Adrenal gland (tissue), 9 donors: ENCODE measurements at regions not wholly inside any gene's neighbourhood (a gene's known extent, or its start where the extent isn't known, plus 50 kb on each side); places are given as distances from the start of the nearest gene placed in this dataset.
"Not testable (repeated sequence)": the region's sequence is repeated elsewhere in the genome, so short reads cannot be mapped to it uniquely, and the experiment has no call there.

ENCODE experiments used
- DNase-seq, 7 donors: peaks; one replicate each; pipeline ENCODE4 v3.0.0-alpha.2; 2019 to 2020
- H3K27ac ChIP-seq, 5 donors: fragments of 200-600 bp; sonication (generic) in 4 of 5; 1 replicate in 3 of 5; 2 replicates in 2 of 5; pipeline versions ENCODE4 v1.5.1 to v1.8.0; 2016 to 2020; ENCODE audit warnings: mild to moderate bottlenecking in 1 of 5
- H3K27me3 ChIP-seq: fragments of 200-600 bp; 2 replicates; pipeline ENCODE4 v1.8.0; 2021
- H3K36me3 ChIP-seq, 2 donors: fragments of 200-600 bp; replicated peaks in 1 of 2; 1 replicate in 1 of 2; 2 replicates in 1 of 2; pipeline versions ENCODE4 v1.5.1 to v1.8.0; 2018 to 2022
- H3K4me1 ChIP-seq, 2 donors: fragments of 200-600 bp; replicated peaks in 1 of 2; 1 replicate in 1 of 2; 2 replicates in 1 of 2; pipeline versions ENCODE4 v1.5.1 to v1.8.0; 2018 to 2021
- H3K4me3 ChIP-seq, 4 donors: fragments of 200-600 bp; sonication (generic) in 3 of 4; one replicate each; pipeline ENCODE4 v1.5.1; 2016 to 2018
- H3K9me3 ChIP-seq, 3 donors: fragments of 200-600 bp; sonication (generic) in 1 of 3; replicated peaks in 1 of 3; 1 replicate in 2 of 3; 2 replicates in 1 of 3; pipeline versions ENCODE4 v1.5.1 to v1.8.0; 2016 to 2021
- CTCF ChIP-seq, 6 experiments: fragments of 450-650 bp in 4 of 6; fragments of 200-600 bp in 2 of 6; sonication (generic) in 1 of 6; IDR thresholded peaks; 1 replicate in 5 of 6; 2 replicates in 1 of 6; pipeline versions ENCODE4 v1.5.1 to v1.8.0; 2016 to 2021; ENCODE audit warnings: antibody characterized with exemption in 6 of 6, mild to moderate bottlenecking in 2 of 6, moderate library complexity in 1 of 6
- POLR2A ChIP-seq, 2 donors: fragments of 450-650 bp; IDR thresholded peaks; one replicate each; pipeline ENCODE4 v1.6.1; 2017; ENCODE audit warnings: antibody characterized with exemption in 2 of 2, mild to moderate bottlenecking in 2 of 2, moderate library complexity in 1 of 2
- WGBS, 4 donors: extraction: QIAGEN DNeasy Blood & Tissue Kit in 2 of 4; methylation state at CpG; one replicate each; pipeline versions ENCODE4 v1.1.5 to v1.1.7; 2013 to 2017; 5-methylcytosine and 5-hydroxymethylcytosine counted together
- intact Hi-C, 2 donors: fragments of 100-400 bp; cut with DNase I; formaldehyde crosslinking; loops; one replicate each; pipeline versions ENCODE4 v1.14.1 to v1.15.0; 2022 to 2023
- donor health status: healthy with polysubstance abuse.
- donor health status: Bipolar disorder and iron deficiency.
- donor health status: DM: yes; HTN: yes; CAD: no.
- donor health status: DM: no; HTN: no; CAD: no.
- donor health status: DM: no; HTN: no; CAD: no.

GRCh38 chr14:101259748-101260147 is 301.5 kb upstream of the DIO3 start:
- DNase-seq, result no peak
- WGBS, 4 donors, result 86 to 97% (median 90%) methylated on average over 1 of the region's 1 CpG
- Histone ChIP-seq H3K4me3 (no peak overlapping the region), H3K36me3 (no peaks in the 10 kb centered on the region), H3K27me3 (no peaks in the 10 kb centered on the region), H3K9me3 (no peaks in the 10 kb centered on the region), H3K4me1 (no peaks in the 10 kb centered on the region), H3K27ac (no peak overlapping the region)
- intact Hi-C loops, result no loop called here
- TF ChIP-seq CTCF (IDR thresholded peaks at IDR 0.05), result no peak
- no peak for TF ChIP-seq POLR2A (IDR thresholded peaks at IDR 0.05)

GRCh38 chr14:101266441-101266840 is 294.9 kb upstream of the DIO3 start:
- intact Hi-C loops, H3K4me1 ChIP-seq, H3K27me3 ChIP-seq, H3K9me3 ChIP-seq, H3K27ac ChIP-seq, DNase-seq, H3K4me3 ChIP-seq, H3K36me3 ChIP-seq: not testable (repeated sequence)
- WGBS, 4 donors, result 88 to 91% (median 90%) methylated on average over 11 to 19 of the region's 20 CpGs

- TF ChIP-seq CTCF (IDR thresholded peaks at IDR 0.05) (no peak), POLR2A (IDR thresholded peaks at IDR 0.05) (no peak)
- Histone ChIP-seq H3K4me1 (no peaks in the 10 kb centered on the region), H3K4me3 (no peak overlapping the region), H3K27me3 (peaks cover 21% of the 10 kb centered on the region), H3K27ac (no peak overlapping the region), H3K9me3 (no peaks in the 10 kb centered on the region), H3K36me3 (no peaks in the 10 kb centered on the region)
- DNase-seq, result no peak
- intact Hi-C loops, result loop anchor here in 1 of 2 donors (5.0 kb wide), 1 partner anchor 56 kb away; no protein-coding TSS in a partner anchor
Measured at GRCh38 chr14:101273091-101273490, 288.2 kb upstream of the DIO3 start.

GRCh38 chr14:101276309-101277091 is 284.8 kb upstream of the DIO3 start:
- Histone ChIP-seq H3K4me3 (no peak overlapping the region), H3K4me1 (no peaks in the 10 kb centered on the region), H3K27me3 (peaks cover 21% of the 10 kb centered on the region), H3K27ac (no peak overlapping the region), H3K9me3 (no peaks in the 10 kb centered on the region), H3K36me3 (no peaks in the 10 kb centered on the region)
- intact Hi-C loops, result no loop called here
- TF ChIP-seq POLR2A (IDR thresholded peaks at IDR 0.05) (no peak), CTCF (IDR thresholded peaks at IDR 0.05) (no peak)
- DNase-seq, result no peak
- WGBS, 4 donors, result 41 to 45% (median 45%) methylated on average over 4 of the region's 4 CpGs

- no peak for DNase-seq
- Histone ChIP-seq H3K27ac (no peak overlapping the region), H3K9me3 (no peaks in the 10 kb centered on the region), H3K36me3 (no peaks in the 10 kb centered on the region), H3K4me3 (no peak overlapping the region), H3K4me1 (no peaks in the 10 kb centered on the region), H3K27me3 (peaks cover 4% of the 10 kb centered on the region)
- TF ChIP-seq POLR2A (IDR thresholded peaks at IDR 0.05) (no peak), CTCF (IDR thresholded peaks at IDR 0.05) (no peak)
- intact Hi-C loops, result no loop called here
- 73 to 77% (median 75%) methylated on average over 3 of the region's 3 CpGs for whole genome bisulfite sequencing, 4 donors
Measured at GRCh38 chr14:101282418-101282817, 278.9 kb upstream of the DIO3 start.
